Gastroesophageal sphincter (tissue), 4 donors: ENCODE measurements at regions not wholly inside any gene's neighbourhood (a gene's known extent, or its start where the extent isn't known, plus 50 kb on each side); places are given as distances from the start of the nearest gene placed in this dataset.

Experiments used
- ATAC-seq: fragments of 150-250 bp; one replicate; pipeline ENCODE4 v1.9.1; 2016; ENCODE audit warnings: mild to moderate bottlenecking, moderate library complexity
- H3K27ac ChIP-seq, 4 donors: fragments of 200-600 bp; sonication (generic) in 3 of 4; 1 replicate in 3 of 4; 2 replicates in 1 of 4; pipeline ENCODE4 v1.5.1; 2016 to 2019
- H3K27me3 ChIP-seq: fragments of 200-600 bp; sonication (generic); one replicate; pipeline ENCODE4 v1.5.1; 2019
- H3K36me3 ChIP-seq, 2 donors: fragments of 200-600 bp; sonication (generic); one replicate each; pipeline ENCODE4 v1.5.1; 2019; ENCODE audit warnings: control low read depth in 1 of 2
- H3K4me1 ChIP-seq, 3 donors: fragments of 200-600 bp; sonication (generic); 1 replicate in 2 of 3; 2 replicates in 1 of 3; pipeline ENCODE4 v1.5.1; 2016 to 2019; ENCODE audit warnings: control low read depth in 2 of 3
- H3K4me3 ChIP-seq, 2 donors: fragments of 200-600 bp; sonication (generic); one replicate each; pipeline ENCODE4 v1.5.1; 2019; ENCODE audit warnings: mild to moderate bottlenecking in 1 of 2, moderate library complexity in 1 of 2
- H3K9me3 ChIP-seq, 3 donors: fragments of 200-600 bp; sonication (generic); one replicate each; pipeline ENCODE4 v1.5.1; 2017 to 2019; ENCODE audit warnings: control low read depth in 2 of 3
- EP300 ChIP-seq: sonication (generic); formaldehyde crosslinking; IDR thresholded peaks from one replicate; pipeline ENCODE4 v1.6.1; 2017; ENCODE audit warnings: antibody characterized with exemption, mild to moderate bottlenecking
- POLR2A ChIP-seq, 2 donors: fragments of 450-650 bp; IDR thresholded peaks; one replicate each; pipeline ENCODE4 v1.6.1; 2017; ENCODE audit warnings: antibody characterized with exemption in 2 of 2, mild to moderate bottlenecking in 2 of 2, moderate library complexity in 1 of 2
- POLR2AphosphoS5 ChIP-seq: sonication (generic); formaldehyde crosslinking; IDR thresholded peaks from one replicate; pipeline ENCODE4 v1.6.1; 2017; ENCODE audit warnings: antibody characterized with exemption
- WGBS, 2 donors: methylation state at CpG; one replicate each; pipeline ENCODE4 v1.1.5; 2018; ENCODE audit warnings: low coverage in 1 of 2; 5-methylcytosine and 5-hydroxymethylcytosine counted together
- TF ChIP-seq, protein P1 (sequence below), 4 experiments: fragments of 200-600 bp in 2 of 4; fragments of 450-650 bp in 2 of 4; sonication (generic) in 1 of 4; IDR thresholded peaks; one replicate each; pipeline ENCODE4 v1.5.1; 2017 to 2019; ENCODE audit warnings: antibody characterized with exemption in 4 of 4, mild to moderate bottlenecking in 2 of 4, moderate library complexity in 2 of 4

DNA sequence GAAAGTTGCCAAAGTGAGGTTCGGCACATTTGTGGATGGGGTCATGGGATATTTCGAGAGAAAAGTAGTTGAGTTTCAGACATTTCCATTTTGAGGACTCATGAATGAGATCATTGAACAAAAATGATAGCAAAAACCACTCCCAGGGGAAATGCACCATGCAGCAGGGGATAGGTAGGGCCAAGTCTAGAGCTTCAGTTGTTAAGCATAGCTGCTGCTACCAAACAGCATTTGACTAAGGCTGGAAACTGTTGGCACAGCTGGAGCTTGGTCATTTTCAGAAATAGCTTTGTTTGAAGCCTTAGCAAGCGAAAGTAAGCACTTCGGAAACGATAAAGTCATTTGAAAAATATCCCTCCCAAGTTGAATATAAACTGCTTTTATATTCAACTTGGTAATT is 431.8 kb downstream of the SOCS6 start:
- no peak overlapping the region for H3K4me3 ChIP-seq
- no peaks in the 10 kb centered on the region for H3K27me3 ChIP-seq
- H3K27ac ChIP-seq, result no peak overlapping the region
- 59 to 62% methylated on average over 4 to 5 of the region's 5 CpGs for WGBS, 2 donors
- no peaks in the 10 kb centered on the region for H3K36me3 ChIP-seq
- no peaks in the 10 kb centered on the region for H3K9me3 ChIP-seq
- H3K4me1 ChIP-seq, result no peaks in the 10 kb centered on the region
- ATAC-seq, result no peak
- no peak for TF ChIP-seq EP300
- no peak for TF ChIP-seq POLR2A (IDR thresholded peaks at IDR 0.05)
- TF ChIP-seq, protein P1, sequence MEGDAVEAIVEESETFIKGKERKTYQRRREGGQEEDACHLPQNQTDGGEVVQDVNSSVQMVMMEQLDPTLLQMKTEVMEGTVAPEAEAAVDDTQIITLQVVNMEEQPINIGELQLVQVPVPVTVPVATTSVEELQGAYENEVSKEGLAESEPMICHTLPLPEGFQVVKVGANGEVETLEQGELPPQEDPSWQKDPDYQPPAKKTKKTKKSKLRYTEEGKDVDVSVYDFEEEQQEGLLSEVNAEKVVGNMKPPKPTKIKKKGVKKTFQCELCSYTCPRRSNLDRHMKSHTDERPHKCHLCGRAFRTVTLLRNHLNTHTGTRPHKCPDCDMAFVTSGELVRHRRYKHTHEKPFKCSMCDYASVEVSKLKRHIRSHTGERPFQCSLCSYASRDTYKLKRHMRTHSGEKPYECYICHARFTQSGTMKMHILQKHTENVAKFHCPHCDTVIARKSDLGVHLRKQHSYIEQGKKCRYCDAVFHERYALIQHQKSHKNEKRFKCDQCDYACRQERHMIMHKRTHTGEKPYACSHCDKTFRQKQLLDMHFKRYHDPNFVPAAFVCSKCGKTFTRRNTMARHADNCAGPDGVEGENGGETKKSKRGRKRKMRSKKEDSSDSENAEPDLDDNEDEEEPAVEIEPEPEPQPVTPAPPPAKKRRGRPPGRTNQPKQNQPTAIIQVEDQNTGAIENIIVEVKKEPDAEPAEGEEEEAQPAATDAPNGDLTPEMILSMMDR (IDR thresholded peaks at IDR 0.05), result no peak
- no peak for TF ChIP-seq POLR2AphosphoS5

DNA sequence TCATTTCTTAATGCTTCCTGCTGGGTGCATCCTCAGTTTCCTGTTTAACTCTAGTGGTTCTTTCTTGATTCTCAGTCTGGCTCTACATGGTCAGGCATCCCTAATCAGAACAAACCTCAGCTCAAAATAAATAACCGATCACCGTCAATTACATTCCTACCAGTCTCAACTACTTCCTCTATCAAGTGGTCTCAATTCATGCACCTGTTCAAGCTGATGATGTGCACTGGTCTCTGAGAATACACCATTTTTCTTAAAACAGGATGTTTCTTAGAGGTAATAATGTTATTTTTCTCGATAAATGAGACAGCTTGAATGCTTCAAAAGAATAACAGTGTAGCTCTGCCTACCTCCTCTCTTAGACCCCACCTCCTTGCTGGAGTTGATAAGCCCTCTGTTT is 420.9 kb downstream of the SOCS6 start:
- Histone ChIP-seq H3K27ac (no peak overlapping the region), H3K4me1 (no peaks in the 10 kb centered on the region), H3K36me3 (no peaks in the 10 kb centered on the region), H3K9me3 (no peaks in the 10 kb centered on the region), H3K4me3 (no peak overlapping the region), H3K27me3 (no peaks in the 10 kb centered on the region)
- TF ChIP-seq EP300, result no peak
- no peak for TF ChIP-seq POLR2AphosphoS5
- no peak for TF ChIP-seq POLR2A (IDR thresholded peaks at IDR 0.05)
- TF ChIP-seq, protein P1 (IDR thresholded peaks at IDR 0.05), result no peak
- WGBS, 2 donors, result 74 to 89% methylated on average over 3 of the region's 3 CpGs
- ATAC-seq, result no peak

DNA sequence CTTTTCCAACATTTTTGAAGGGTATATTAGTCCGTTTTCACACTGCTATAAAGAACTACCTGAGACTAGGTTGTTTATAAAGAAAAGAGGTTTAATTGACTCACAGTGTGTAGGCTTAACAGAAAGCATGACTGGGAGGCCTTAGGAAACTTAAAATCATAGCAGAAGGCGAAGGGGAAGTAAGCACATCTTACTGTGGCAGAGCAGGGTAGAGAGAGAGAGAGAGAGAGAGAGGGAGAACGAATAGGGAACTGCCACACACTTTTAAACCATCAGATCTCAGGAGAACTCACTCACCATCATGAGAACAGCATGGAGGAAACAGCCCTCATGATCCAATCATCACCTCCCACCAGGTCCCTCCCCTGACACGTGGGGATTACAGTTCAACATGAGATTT is 420.3 kb downstream of the SOCS6 start:
- WGBS, 2 donors, result 47% methylated on average over 3 to 4 of the region's 4 CpGs
- H3K27ac ChIP-seq, result no peak overlapping the region
- no peaks in the 10 kb centered on the region for H3K36me3 ChIP-seq
- no peak overlapping the region for H3K4me3 ChIP-seq
- no peaks in the 10 kb centered on the region for H3K4me1 ChIP-seq
- no peaks in the 10 kb centered on the region for H3K27me3 ChIP-seq
- H3K9me3 ChIP-seq, result no peaks in the 10 kb centered on the region
- no peak for ATAC-seq
- TF ChIP-seq POLR2A (IDR thresholded peaks at IDR 0.05) (no peak), POLR2AphosphoS5 (no peak), EP300 (no peak)
- TF ChIP-seq, protein P1 (IDR thresholded peaks at IDR 0.05), result no peak

DNA sequence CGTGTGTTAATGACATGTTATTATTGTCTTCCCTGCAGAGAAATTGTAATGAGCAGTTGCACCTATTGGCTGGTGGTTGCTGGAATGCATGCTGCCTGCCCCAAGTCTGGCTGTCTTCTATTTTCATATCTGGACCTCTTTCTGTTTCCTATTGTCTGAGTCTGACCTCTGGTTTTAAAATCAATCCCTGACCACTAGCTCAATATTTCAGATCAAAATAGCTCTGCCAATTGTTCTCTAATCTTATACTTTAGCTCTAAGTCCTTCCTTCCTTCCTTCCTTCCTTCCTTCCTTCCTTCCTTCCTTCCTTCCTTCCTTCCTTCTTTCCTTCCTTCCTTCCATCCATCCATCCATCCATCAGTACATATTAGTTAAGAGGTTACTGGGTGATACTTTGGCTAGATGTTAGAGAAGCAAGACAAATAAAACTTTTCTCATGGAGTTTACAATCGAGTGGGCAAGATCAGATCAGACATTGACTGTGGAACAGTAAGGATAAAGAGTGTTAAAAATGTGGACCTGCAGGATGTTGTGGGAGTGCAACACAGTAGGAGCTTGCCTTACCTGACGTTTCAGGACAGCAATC is 417.1 kb downstream of the SOCS6 start:
- H3K4me3 ChIP-seq, result no peak overlapping the region
- H3K27ac ChIP-seq, result no peak overlapping the region
- H3K27me3 ChIP-seq, result no peaks in the 10 kb centered on the region
- TF ChIP-seq POLR2A (IDR thresholded peaks at IDR 0.05), result no peak
- no peak for TF ChIP-seq EP300
- TF ChIP-seq, protein P1 (IDR thresholded peaks at IDR 0.05), result no peak
- no peaks in the 10 kb centered on the region for H3K36me3 ChIP-seq
- no peaks in the 10 kb centered on the region for H3K9me3 ChIP-seq
- WGBS, 2 donors, result 38 to 46% methylated on average over 3 of the region's 3 CpGs
- no peaks in the 10 kb centered on the region for H3K4me1 ChIP-seq
- no peak for ATAC-seq

DNA sequence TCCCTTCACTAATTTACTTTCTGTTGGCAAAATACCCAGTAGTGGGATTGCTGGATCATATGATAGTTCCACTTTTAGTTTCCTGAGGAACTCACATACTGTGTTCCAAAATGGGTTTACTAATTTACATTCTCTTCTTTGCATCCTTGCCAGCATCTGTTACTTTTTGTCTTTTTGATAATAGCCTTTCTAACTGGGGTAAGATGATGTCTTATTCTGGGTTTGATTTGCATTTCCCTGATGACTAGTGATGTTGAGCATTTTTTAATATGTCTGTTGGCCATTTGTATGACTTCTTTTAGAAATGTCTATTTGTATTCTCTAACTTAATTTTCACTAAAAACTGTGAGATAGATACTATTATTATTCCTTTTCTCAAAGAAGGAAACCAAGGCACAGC is 411.7 kb downstream of the SOCS6 start:
- Histone ChIP-seq H3K36me3 (no peaks in the 10 kb centered on the region), H3K27me3 (no peaks in the 10 kb centered on the region), H3K4me3 (no peak overlapping the region), H3K27ac (no peak overlapping the region), H3K4me1 (no peaks in the 10 kb centered on the region), H3K9me3 (peaks cover 0 to 10% (median 0%) of the 10 kb centered on the region in 3 donors)
- ATAC-seq, result no peak
- TF ChIP-seq EP300 (no peak), POLR2AphosphoS5 (no peak), POLR2A (IDR thresholded peaks at IDR 0.05) (no peak)
- TF ChIP-seq, protein P1 (IDR thresholded peaks at IDR 0.05), result no peak
